GM12878 (cell line): ENCODE measurements at regions not wholly inside any gene's neighbourhood (a gene's known extent, or its start where the extent isn't known, plus 50 kb on each side); places are given as distances from the start of the nearest gene placed in this dataset.

Experiments used
- ATAC-seq: fragments of 200-7000 bp; cut with Tn5 transposase; 3 replicates; pipeline ENCODE4 v1.9.1; 2020; ENCODE audit warnings: mild to moderate bottlenecking, moderate library complexity
- BruUV-seq: library from RNA; stranded (reverse); fragments of 400-500 nt; replicated peaks from 2 replicates; lab custom pipeline; 2021; lab: Mats Ljungman, UMichigan
- CTCF ChIA-PET: fragments of 300-600 bp; sonication (Branson Sonifier 250); formaldehyde crosslinking; extraction: SDS; loops from one replicate; lab custom pipeline; 2021; ENCODE audit warnings: inconsistent platforms; lab: Yijun Ruan, JAX
- POLR2A ChIA-PET: fragments of 350-600 bp; formaldehyde crosslinking; extraction: SDS; loops from one replicate; lab custom pipeline; 2021; ENCODE audit warnings: inconsistent platforms; lab: Charles Lee
- RAD21 ChIA-PET: fragments of 300-600 bp; sonication (Branson Sonifier 250); formaldehyde crosslinking; loops from one replicate; lab custom pipeline; 2023; ENCODE audit warnings: antibody characterized with exemption; ENCODE audit not compliant: unreplicated experiment; lab: Charles Lee
- SMC1A ChIA-PET: fragments of 300-600 bp; sonication (Branson Sonifier 250); formaldehyde crosslinking; loops from one replicate; lab custom pipeline; 2023; ENCODE audit not compliant: unreplicated experiment, uncharacterized antibody; lab: Charles Lee
- DNase-seq: peaks from one replicate; pipeline ENCODE4 v3.0.0-alpha.2; 2011; ENCODE audit warnings: low read depth, low spot score
- FAIRE-seq: peaks from 3 replicates; lab custom pipeline; 2011; peaks lifted over from hg19 to GRCh38; lab: Jason Lieb, UNC
- H2AFZ ChIP-seq: 2 replicates; pipeline ENCODE4 v1.6.0; 2011; ENCODE audit warnings: low read depth, low read length, control low read depth; ENCODE audit not compliant: control insufficient read depth
- H3K27ac ChIP-seq: 2 replicates; pipeline ENCODE4 v1.5.1; 2011; ENCODE audit warnings: control low read depth; ENCODE audit not compliant: control insufficient read depth, insufficient read depth
- H3K27me3 ChIP-seq, 2 experiments: replicated peaks in 1 of 2; 2 replicates each; pipeline versions ENCODE4 v1.6.0 to v1.6.1; 2011; ENCODE audit warnings: low read length in 1 of 2; ENCODE audit not compliant: control insufficient read depth in 2 of 2, insufficient read depth in 2 of 2
- H3K36me3 ChIP-seq, 2 experiments: 2 replicates each; pipeline ENCODE4 v1.5.1; 2011; ENCODE audit warnings: low read length in 1 of 2; ENCODE audit not compliant: control insufficient read depth in 2 of 2, insufficient read depth in 2 of 2
- H3K4me1 ChIP-seq: 2 replicates; pipeline ENCODE4 v1.6.1; 2011; ENCODE audit warnings: mild to moderate bottlenecking, low read length, moderate library complexity, mixed read lengths; ENCODE audit not compliant: control insufficient read depth, insufficient read depth
- H3K4me2 ChIP-seq: 2 replicates; pipeline ENCODE4 v1.6.0; 2011; ENCODE audit warnings: control low read depth; ENCODE audit not compliant: control insufficient read depth, insufficient read depth
- H3K4me3 ChIP-seq: fragments of 200-600 bp; sonication (generic); 2 replicates; pipeline ENCODE4 v1.5.1; 2016
- H3K79me2 ChIP-seq: 2 replicates; pipeline ENCODE4 v1.6.0; 2011; ENCODE audit warnings: low read length; ENCODE audit not compliant: control insufficient read depth, insufficient read depth
- H3K9ac ChIP-seq: 2 replicates; pipeline ENCODE4 v1.8.0; 2011; ENCODE audit warnings: low read length, control low read depth, mixed read lengths; ENCODE audit not compliant: control insufficient read depth, insufficient read depth
- H3K9me3 ChIP-seq: replicated peaks from 3 replicates; pipeline ENCODE4 v1.5.1; 2011; ENCODE audit warnings: mild to moderate bottlenecking, low read length; ENCODE audit not compliant: control insufficient read depth, insufficient read depth
- H4K20me1 ChIP-seq: 2 replicates; pipeline ENCODE4 v1.6.0; 2011; ENCODE audit not compliant: control insufficient read depth, insufficient read depth
- CREM ChIP-seq: IDR thresholded peaks from 2 replicates; pipeline ENCODE4 v1.6.1; 2014; ENCODE audit warnings: antibody characterized with exemption, low read depth
- CTCF ChIP-seq, 3 experiments: IDR thresholded peaks in 2 of 3; conservative IDR thresholded peaks in 1 of 3; 2 replicates each; pipeline ENCODE4 v1.5.1; 2011; ENCODE audit warnings: low read depth in 3 of 3, low read length in 3 of 3, mild to moderate bottlenecking in 3 of 3, control low read depth in 2 of 3, moderate library complexity in 2 of 3, inconsistent platforms in 1 of 3, mixed read lengths in 1 of 3; ENCODE audit not compliant: control insufficient read depth in 2 of 3, insufficient read depth in 1 of 3; ENCODE audit errors: extremely low read depth in 1 of 3
- ETV6 ChIP-seq, 2 experiments: fragments of 450-650 bp in 1 of 2; IDR thresholded peaks in 1 of 2; conservative IDR thresholded peaks in 1 of 2; 2 replicates each; pipeline ENCODE4 v1.6.1; 2014; ENCODE audit warnings: antibody characterized with exemption in 1 of 2, borderline replicate concordance in 1 of 2, low read depth in 1 of 2, mild to moderate bottlenecking in 1 of 2, moderate library complexity in 1 of 2
- IRF4 ChIP-seq: IDR thresholded peaks from 2 replicates; pipeline ENCODE4 v1.6.1; 2011; ENCODE audit warnings: low read depth, low read length
- RAD21 ChIP-seq: IDR thresholded peaks from 2 replicates; pipeline ENCODE4 v1.6.1; 2011; ENCODE audit warnings: mild to moderate bottlenecking, low read depth, low read length, moderate library complexity; ENCODE audit not compliant: insufficient read depth
- RELA ChIP-seq: fragments of 450-650 bp; IDR thresholded peaks from 2 replicates; pipeline ENCODE4 v1.8.0; 2014; ENCODE audit warnings: borderline replicate concordance; ENCODE audit not compliant: partially characterized antibody
- SKIL ChIP-seq: fragments of 450-650 bp; IDR thresholded peaks from 2 replicates; pipeline ENCODE4 v1.6.1; 2017; ENCODE audit warnings: mild to moderate bottlenecking, low read depth, inconsistent platforms; ENCODE audit not compliant: poor library complexity, severe bottlenecking
- SMARCA5 ChIP-seq: fragments of 450-650 bp; IDR thresholded peaks from 2 replicates; pipeline ENCODE4 v1.6.1; 2017; ENCODE audit warnings: mild to moderate bottlenecking
- SMC3 ChIP-seq: IDR thresholded peaks from 2 replicates; pipeline ENCODE4 v1.6.1; 2011; ENCODE audit warnings: low read length, improper control_type of control experiment, borderline replicate concordance
- YY1 ChIP-seq: IDR thresholded peaks from 2 replicates; pipeline ENCODE4 v1.6.1; 2011; ENCODE audit warnings: low read depth, mild to moderate bottlenecking, low read length
- WGBS: methylation state at CpG from one replicate; pipeline ENCODE4 v1.1.6; 2016; ENCODE audit warnings: low lambda C conversion rate; ENCODE audit not compliant: insufficient replicate concordance, insufficient coverage; ENCODE audit errors: missing lambda C conversion rate; 5-methylcytosine and 5-hydroxymethylcytosine counted together
- in situ Hi-C: fragments of 300-500 bp; cut with MboI; formaldehyde crosslinking; loops from 9 replicates; pipeline ENCODE4 v1.14.3; 2018; ENCODE audit warnings: mixed read lengths
- intact Hi-C: fragments of 100-400 bp; cut with micrococcal nuclease; formaldehyde crosslinking; loops from one replicate; pipeline ENCODE4 v1.14.2; 2022; ENCODE audit not compliant: unreplicated experiment

- no peak overlapping the region for H3K27ac ChIP-seq
- H2AFZ ChIP-seq: no peak overlapping the region
- no peaks in the 10 kb centered on the region for H3K36me3 ChIP-seq
- peak; percentile 100 for ATAC-seq
- in situ Hi-C loops: loop anchor here (10.0 kb wide), 1 partner anchor 734 kb away; no protein-coding TSS in a partner anchor
- H3K4me1 ChIP-seq: no peaks in the 10 kb centered on the region
- no TSS peak for BruUV-seq
- 0 out of 2 replicates have a peak, but pooled peaks cover 2% of the 10 kb centered on the region for H4K20me1 ChIP-seq
- 31% methylated on average over 24 of the region's 24 CpGs for WGBS
- RAD21 ChIA-PET: interaction anchor here (1.1 to 2.7 kb wide), 3 partner anchors 35 to 209 kb away, joined by 3 to 14 read pairs (median 4); no protein-coding TSS in a partner anchor
- no peak overlapping the region for H3K9ac ChIP-seq
- FAIRE-seq: peak; percentile 47
- no peak overlapping the region for H3K4me2 ChIP-seq
- peaks cover 0 to 2% of the 10 kb centered on the region in 2 experiments; a peak in 2 of 4 replicates for H3K27me3 ChIP-seq
- intact Hi-C loops: loop anchor here (1.0 to 10.0 kb wide), 2 partner anchors 209 to 354 kb away; no protein-coding TSS in a partner anchor
- DNase-seq: no peak
- peak; percentile 78 for TF ChIP-seq SMC3
- TF ChIP-seq CREM: no peak
- TF ChIP-seq RAD21: peak; percentile 83
- TF ChIP-seq IRF4: 0 out of 2 replicates have a peak, but pooled peaks have one; percentile 12
- no peak for TF ChIP-seq RELA
- peak; percentile 26; the same call in 1 of the 2 replicates for TF ChIP-seq SMARCA5
- no peak for TF ChIP-seq ETV6 (conservative IDR thresholded peaks at IDR 0.05 in 1 of 2, IDR thresholded peaks at IDR 0.05 in 1 of 2; ENCODE audit: borderline replicate concordance in 1 of 2, low read depth in 1 of 2)
- TF ChIP-seq CTCF (IDR thresholded peaks at IDR 0.05 in 2 of 3, conservative IDR thresholded peaks at IDR 0.05 in 1 of 3; ENCODE audit: control insufficient read depth in 2 of 3, extremely low read depth in 1 of 3, insufficient read depth in 1 of 3, low read depth in 3 of 3, low read length in 3 of 3): peak; percentile 83 to 97 (median 92)
- TF ChIP-seq YY1: peak; percentile 66; the same call in 1 of the 2 replicates
- no peak for TF ChIP-seq SKIL
- SMC1A ChIA-PET: interaction anchor here (0.8 to 2.4 kb wide), 8 partner anchors 22 to 668 kb away, joined by 3 to 11 read pairs (median 4); no protein-coding TSS in a partner anchor
- POLR2A ChIA-PET: interaction anchor here (0.5 kb wide), 1 partner anchor 42 kb away, joined by 4 read pairs; no protein-coding TSS in a partner anchor
- CTCF ChIA-PET: interaction anchor here (0.7 to 5.2 kb wide), 33 partner anchors 8 to 1548 kb away, joined by 3 to 65 read pairs (median 4); no protein-coding TSS in a partner anchor
- no peak overlapping the region for H3K4me3 ChIP-seq
- no peaks in the 10 kb centered on the region for H3K9me3 ChIP-seq
- H3K79me2 ChIP-seq: no peaks in the 10 kb centered on the region
These were observed 90.4 kb upstream of the SLC35G4 start for GRCh38 chr18:11518788-11519685.
